GM23338 (cell line): ENCODE measurements at regions not wholly inside any gene's neighbourhood (a gene's known extent, or its start where the extent isn't known, plus 50 kb on each side); places are given as distances from the start of the nearest gene placed in this dataset.

Experiments used
- CREB1 ChIP-seq: fragments of 250-450 bp; sonication (Bioruptor Pico); IDR thresholded peaks from 2 replicates; pipeline ENCODE4 v1.5.0; 2020; ENCODE audit warnings: low read depth, mild to moderate bottlenecking, moderate library complexity
- EZH2 ChIP-seq: fragments of 200-600 bp; sonication (generic); IDR thresholded peaks from one replicate; pipeline ENCODE4 v1.8.0; 2017; ENCODE audit warnings: antibody characterized with exemption, mild to moderate bottlenecking, low read depth; ENCODE audit not compliant: unreplicated experiment
- EZH2phosphoT487 ChIP-seq: fragments of 200-600 bp; sonication (generic); IDR thresholded peaks from one replicate; pipeline ENCODE4 v1.8.1; 2018; ENCODE audit warnings: antibody characterized with exemption; ENCODE audit not compliant: unreplicated experiment
- JUNB ChIP-seq: IDR thresholded peaks from one replicate; pipeline ENCODE4 v1.6.1; 2016; ENCODE audit warnings: antibody characterized with exemption; ENCODE audit not compliant: unreplicated experiment
- NANOG ChIP-seq: IDR thresholded peaks from 2 replicates; pipeline ENCODE4 v1.6.1; 2016; ENCODE audit warnings: antibody characterized with exemption, borderline replicate concordance
- POLR2AphosphoS5 ChIP-seq: IDR thresholded peaks from 2 replicates; pipeline ENCODE4 v1.6.1; 2016; ENCODE audit warnings: antibody characterized with exemption, low read depth
- STAT1 ChIP-seq: IDR thresholded peaks from one replicate; pipeline ENCODE4 v1.6.1; 2016; ENCODE audit warnings: antibody characterized with exemption; ENCODE audit not compliant: unreplicated experiment
- TF ChIP-seq, protein P1 (sequence below), 2 experiments: fragments of 200-600 bp in 1 of 2; sonication (generic) in 1 of 2; conservative IDR thresholded peaks; 2 replicates each; pipeline versions ENCODE4 v1.5.1 to v1.6.1; 2016 to 2017; ENCODE audit warnings: antibody characterized with exemption in 2 of 2, low read depth in 2 of 2, mild to moderate bottlenecking in 2 of 2, moderate library complexity in 1 of 2
- TF ChIP-seq, protein P2 (sequence below): IDR thresholded peaks from one replicate; pipeline ENCODE4 v1.6.1; 2018; ENCODE audit warnings: antibody characterized with exemption; ENCODE audit not compliant: unreplicated experiment
- TF ChIP-seq, protein P3 (sequence below): fragments of 250-450 bp; sonication (Bioruptor Pico); IDR thresholded peaks from 2 replicates; pipeline ENCODE4 v1.5.0; 2020; ENCODE audit warnings: mild to moderate bottlenecking, moderate library complexity
- TF ChIP-seq, protein P4 (sequence below): IDR thresholded peaks from 2 replicates; pipeline ENCODE4 v1.6.1; 2016; ENCODE audit warnings: antibody characterized with exemption

DNA sequence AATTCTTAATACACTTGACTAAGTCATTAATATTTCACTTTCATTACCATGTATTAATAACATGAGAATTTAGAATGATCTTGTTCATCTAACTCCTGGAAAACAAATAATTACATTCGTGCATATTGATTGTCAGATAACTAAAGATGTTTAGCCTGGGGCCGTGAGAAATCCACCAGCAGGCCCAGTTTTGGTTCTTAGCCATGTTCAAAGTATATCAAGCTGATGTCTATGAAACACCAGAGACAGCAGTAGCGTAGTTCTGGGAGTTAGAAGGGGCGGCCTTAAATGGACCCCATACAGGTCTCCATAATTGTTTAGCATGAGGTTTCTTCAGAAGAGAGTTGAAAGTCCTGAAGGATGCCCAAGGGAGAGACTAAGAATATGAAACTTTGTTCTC lies 103.6 kb upstream of the DPH6 start:
- TF ChIP-seq POLR2AphosphoS5 (no peak), EZH2phosphoT487 (no peak), EZH2 (no peak), NANOG (no peak), JUNB (no peak), CREB1 (CRISPR knock-in tag) (no peak), STAT1 (no peak)
- TF ChIP-seq, protein P1, sequence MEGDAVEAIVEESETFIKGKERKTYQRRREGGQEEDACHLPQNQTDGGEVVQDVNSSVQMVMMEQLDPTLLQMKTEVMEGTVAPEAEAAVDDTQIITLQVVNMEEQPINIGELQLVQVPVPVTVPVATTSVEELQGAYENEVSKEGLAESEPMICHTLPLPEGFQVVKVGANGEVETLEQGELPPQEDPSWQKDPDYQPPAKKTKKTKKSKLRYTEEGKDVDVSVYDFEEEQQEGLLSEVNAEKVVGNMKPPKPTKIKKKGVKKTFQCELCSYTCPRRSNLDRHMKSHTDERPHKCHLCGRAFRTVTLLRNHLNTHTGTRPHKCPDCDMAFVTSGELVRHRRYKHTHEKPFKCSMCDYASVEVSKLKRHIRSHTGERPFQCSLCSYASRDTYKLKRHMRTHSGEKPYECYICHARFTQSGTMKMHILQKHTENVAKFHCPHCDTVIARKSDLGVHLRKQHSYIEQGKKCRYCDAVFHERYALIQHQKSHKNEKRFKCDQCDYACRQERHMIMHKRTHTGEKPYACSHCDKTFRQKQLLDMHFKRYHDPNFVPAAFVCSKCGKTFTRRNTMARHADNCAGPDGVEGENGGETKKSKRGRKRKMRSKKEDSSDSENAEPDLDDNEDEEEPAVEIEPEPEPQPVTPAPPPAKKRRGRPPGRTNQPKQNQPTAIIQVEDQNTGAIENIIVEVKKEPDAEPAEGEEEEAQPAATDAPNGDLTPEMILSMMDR (conservative IDR thresholded peaks at IDR 0.05; ENCODE audit: low read depth in 2 of 2) = no peak
- TF ChIP-seq, protein P2, sequence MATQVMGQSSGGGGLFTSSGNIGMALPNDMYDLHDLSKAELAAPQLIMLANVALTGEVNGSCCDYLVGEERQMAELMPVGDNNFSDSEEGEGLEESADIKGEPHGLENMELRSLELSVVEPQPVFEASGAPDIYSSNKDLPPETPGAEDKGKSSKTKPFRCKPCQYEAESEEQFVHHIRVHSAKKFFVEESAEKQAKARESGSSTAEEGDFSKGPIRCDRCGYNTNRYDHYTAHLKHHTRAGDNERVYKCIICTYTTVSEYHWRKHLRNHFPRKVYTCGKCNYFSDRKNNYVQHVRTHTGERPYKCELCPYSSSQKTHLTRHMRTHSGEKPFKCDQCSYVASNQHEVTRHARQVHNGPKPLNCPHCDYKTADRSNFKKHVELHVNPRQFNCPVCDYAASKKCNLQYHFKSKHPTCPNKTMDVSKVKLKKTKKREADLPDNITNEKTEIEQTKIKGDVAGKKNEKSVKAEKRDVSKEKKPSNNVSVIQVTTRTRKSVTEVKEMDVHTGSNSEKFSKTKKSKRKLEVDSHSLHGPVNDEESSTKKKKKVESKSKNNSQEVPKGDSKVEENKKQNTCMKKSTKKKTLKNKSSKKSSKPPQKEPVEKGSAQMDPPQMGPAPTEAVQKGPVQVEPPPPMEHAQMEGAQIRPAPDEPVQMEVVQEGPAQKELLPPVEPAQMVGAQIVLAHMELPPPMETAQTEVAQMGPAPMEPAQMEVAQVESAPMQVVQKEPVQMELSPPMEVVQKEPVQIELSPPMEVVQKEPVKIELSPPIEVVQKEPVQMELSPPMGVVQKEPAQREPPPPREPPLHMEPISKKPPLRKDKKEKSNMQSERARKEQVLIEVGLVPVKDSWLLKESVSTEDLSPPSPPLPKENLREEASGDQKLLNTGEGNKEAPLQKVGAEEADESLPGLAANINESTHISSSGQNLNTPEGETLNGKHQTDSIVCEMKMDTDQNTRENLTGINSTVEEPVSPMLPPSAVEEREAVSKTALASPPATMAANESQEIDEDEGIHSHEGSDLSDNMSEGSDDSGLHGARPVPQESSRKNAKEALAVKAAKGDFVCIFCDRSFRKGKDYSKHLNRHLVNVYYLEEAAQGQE = no peak
- TF ChIP-seq, protein P3, sequence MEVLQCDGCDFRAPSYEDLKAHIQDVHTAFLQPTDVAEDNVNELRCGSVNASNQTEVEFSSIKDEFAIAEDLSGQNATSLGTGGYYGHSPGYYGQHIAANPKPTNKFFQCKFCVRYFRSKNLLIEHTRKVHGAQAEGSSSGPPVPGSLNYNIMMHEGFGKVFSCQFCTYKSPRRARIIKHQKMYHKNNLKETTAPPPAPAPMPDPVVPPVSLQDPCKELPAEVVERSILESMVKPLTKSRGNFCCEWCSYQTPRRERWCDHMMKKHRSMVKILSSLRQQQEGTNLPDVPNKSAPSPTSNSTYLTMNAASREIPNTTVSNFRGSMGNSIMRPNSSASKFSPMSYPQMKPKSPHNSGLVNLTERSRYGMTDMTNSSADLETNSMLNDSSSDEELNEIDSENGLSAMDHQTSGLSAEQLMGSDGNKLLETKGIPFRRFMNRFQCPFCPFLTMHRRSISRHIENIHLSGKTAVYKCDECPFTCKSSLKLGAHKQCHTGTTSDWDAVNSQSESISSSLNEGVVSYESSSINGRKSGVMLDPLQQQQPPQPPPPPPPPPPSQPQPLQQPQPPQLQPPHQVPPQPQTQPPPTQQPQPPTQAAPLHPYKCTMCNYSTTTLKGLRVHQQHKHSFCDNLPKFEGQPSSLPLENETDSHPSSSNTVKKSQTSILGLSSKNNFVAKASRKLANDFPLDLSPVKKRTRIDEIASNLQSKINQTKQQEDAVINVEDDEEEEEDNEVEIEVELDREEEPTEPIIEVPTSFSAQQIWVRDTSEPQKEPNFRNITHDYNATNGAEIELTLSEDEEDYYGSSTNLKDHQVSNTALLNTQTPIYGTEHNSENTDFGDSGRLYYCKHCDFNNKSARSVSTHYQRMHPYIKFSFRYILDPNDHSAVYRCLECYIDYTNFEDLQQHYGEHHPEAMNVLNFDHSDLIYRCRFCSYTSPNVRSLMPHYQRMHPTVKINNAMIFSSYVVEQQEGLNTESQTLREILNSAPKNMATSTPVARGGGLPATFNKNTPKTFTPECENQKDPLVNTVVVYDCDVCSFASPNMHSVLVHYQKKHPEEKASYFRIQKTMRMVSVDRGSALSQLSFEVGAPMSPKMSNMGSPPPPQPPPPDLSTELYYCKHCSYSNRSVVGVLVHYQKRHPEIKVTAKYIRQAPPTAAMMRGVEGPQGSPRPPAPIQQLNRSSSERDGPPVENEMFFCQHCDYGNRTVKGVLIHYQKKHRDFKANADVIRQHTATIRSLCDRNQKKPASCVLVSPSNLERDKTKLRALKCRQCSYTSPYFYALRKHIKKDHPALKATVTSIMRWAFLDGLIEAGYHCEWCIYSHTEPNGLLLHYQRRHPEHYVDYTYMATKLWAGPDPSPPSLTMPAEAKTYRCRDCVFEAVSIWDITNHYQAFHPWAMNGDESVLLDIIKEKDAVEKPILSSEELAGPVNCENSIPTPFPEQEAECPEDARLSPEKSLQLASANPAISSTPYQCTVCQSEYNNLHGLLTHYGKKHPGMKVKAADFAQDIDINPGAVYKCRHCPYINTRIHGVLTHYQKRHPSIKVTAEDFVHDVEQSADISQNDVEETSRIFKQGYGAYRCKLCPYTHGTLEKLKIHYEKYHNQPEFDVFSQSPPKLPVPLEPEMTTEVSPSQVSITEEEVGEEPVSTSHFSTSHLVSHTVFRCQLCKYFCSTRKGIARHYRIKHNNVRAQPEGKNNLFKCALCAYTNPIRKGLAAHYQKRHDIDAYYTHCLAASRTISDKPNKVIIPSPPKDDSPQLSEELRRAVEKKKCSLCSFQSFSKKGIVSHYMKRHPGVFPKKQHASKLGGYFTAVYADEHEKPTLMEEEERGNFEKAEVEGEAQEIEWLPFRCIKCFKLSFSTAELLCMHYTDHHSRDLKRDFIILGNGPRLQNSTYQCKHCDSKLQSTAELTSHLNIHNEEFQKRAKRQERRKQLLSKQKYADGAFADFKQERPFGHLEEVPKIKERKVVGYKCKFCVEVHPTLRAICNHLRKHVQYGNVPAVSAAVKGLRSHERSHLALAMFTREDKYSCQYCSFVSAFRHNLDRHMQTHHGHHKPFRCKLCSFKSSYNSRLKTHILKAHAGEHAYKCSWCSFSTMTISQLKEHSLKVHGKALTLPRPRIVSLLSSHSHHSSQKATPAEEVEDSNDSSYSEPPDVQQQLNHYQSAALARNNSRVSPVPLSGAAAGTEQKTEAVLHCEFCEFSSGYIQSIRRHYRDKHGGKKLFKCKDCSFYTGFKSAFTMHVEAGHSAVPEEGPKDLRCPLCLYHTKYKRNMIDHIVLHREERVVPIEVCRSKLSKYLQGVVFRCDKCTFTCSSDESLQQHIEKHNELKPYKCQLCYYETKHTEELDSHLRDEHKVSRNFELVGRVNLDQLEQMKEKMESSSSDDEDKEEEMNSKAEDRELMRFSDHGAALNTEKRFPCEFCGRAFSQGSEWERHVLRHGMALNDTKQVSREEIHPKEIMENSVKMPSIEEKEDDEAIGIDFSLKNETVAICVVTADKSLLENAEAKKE (CRISPR knock-in tag) = no peak
- TF ChIP-seq, protein P4, sequence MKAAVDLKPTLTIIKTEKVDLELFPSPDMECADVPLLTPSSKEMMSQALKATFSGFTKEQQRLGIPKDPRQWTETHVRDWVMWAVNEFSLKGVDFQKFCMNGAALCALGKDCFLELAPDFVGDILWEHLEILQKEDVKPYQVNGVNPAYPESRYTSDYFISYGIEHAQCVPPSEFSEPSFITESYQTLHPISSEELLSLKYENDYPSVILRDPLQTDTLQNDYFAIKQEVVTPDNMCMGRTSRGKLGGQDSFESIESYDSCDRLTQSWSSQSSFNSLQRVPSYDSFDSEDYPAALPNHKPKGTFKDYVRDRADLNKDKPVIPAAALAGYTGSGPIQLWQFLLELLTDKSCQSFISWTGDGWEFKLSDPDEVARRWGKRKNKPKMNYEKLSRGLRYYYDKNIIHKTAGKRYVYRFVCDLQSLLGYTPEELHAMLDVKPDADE = no peak
